Sciatic nerve (tissue), 2 donors: ENCODE measurements at regions not wholly inside any gene's neighbourhood (a gene's known extent, or its start where the extent isn't known, plus 50 kb on each side); places are given as distances from the start of the nearest gene placed in this dataset.

Source experiments
- ATAC-seq: fragments of 200-7000 bp; cut with Tn5 transposase; one replicate; pipeline ENCODE4 v1.9.1; 2020; ENCODE audit warnings: mild to moderate bottlenecking, moderate library complexity
- DNase-seq: peaks from one replicate; pipeline ENCODE4 v3.0.0-alpha.2; 2020; ENCODE audit warnings: low spot score
- intact Hi-C: fragments of 100-400 bp; cut with DNase I; formaldehyde crosslinking; loops from one replicate; pipeline ENCODE4 v1.14.2; 2022
- donor health status: DM: no; HTN: no; CAD: no.
- donor health status: DM: no; HTN: no; CAD: no.

DNA sequence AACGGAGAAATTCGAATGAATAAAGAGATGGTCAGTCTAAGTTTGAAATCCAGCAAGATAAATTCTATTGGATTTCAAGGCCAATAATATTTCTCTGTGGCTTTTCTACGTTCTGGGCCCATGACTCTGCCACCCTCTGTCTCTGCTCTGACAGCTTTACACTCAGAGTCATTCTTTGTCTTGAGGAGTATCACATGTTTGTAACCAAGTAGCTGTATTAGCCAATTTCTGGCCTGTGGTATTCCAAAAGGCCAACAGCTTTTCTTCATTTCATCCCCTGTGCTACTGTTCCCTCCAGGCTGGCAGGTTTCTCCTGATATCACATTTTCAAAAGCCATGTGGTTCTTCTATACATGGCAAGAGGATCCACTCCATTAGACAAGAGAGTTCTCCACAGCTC lies 324.1 kb upstream of the CNTN4 start:
- DNase-seq (no peak), ATAC-seq (peak; percentile 83)
- intact Hi-C loops = no loop called here

GRCh38 chr3:1775321-1775720 lies 323.3 kb upstream of the CNTN4 start:
- DNase-seq = no peak
- intact Hi-C loops = no loop called here
- ATAC-seq = no peak

DNA sequence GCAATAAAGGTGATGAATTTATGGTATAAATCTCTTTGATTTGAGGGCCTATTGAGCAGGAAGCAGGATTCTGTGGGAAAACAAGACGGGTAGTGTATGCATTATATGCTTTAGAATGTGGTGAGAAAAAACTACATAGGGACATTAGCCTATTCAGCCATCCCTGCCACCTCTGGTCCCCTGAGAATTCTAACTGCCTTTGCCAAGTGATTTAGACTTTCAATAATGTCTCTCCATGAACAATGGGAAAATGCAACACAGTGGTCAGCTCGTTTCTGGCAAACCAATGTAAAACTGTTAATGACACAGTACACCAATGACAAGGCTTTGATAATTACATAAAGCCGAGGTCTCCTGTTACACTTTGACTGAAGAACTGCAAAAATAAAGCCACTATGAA lies 314.7 kb upstream of the CNTN4 start:
- intact Hi-C loops = no loop called here

DNA sequence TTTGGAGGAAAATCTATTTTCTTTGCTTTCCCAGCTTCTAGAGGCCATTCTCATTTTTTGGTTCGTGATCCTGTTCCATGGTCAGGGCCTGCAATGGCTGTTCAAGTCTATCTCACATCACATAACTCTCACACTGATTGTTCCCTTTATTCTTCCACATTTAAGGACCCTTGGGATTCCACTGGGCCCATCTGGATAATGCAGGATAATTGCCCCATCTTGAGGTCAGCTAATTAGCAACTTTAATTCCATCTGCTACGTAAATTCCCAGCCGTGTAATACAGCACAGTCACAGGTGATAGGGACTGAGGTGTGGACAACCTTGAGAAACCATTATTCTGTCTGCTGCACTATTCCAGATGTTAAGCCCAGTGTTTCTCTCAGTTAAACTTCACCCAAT lies 311.6 kb upstream of the CNTN4 start:
- DNase-seq (no peak), ATAC-seq (no peak)
- intact Hi-C loops = no loop called here

More for the DNA sequence above, 314.7 kb upstream of the CNTN4 start:
- ATAC-seq (no peak), DNase-seq (no peak)

- DNase-seq = no peak
- ATAC-seq = no peak
- intact Hi-C loops = no loop called here
These were observed 306.2 kb upstream of the CNTN4 start for GRCh38 chr3:1792466-1792865.

DNA sequence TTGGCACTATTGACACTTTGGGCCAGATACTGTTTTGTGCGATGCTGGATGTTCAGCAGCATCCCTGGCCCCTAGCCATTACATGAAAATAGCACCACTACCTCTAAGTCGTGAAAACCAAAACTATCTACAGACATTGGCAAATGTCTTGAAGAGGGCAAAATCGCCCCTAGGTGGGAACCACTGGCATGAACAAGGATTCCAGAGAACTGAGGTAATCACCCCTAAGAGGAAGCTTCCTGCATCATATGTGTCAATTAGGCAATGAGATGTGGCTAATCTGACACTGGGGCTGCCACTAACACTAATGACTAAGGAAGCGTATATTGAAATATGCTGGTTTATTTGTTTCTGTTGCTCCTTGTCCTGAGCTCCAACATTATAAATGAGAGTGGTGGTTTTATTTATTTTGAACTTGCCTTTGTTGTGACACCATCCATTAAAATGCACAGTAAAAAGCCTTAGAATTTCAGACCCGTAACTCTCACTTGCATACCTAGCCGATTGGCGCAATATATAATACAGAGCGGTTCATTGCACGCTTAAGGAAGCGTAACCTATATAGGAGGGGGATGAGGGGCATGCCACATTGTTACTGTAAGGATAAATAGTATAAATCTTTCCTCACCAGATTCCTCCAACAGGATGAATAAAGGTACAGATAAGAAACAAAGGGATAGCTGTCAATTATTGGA lies 299.8 kb upstream of the CNTN4 start:
- DNase-seq = no peak
- no peak for ATAC-seq
- intact Hi-C loops = no loop called here

DNA sequence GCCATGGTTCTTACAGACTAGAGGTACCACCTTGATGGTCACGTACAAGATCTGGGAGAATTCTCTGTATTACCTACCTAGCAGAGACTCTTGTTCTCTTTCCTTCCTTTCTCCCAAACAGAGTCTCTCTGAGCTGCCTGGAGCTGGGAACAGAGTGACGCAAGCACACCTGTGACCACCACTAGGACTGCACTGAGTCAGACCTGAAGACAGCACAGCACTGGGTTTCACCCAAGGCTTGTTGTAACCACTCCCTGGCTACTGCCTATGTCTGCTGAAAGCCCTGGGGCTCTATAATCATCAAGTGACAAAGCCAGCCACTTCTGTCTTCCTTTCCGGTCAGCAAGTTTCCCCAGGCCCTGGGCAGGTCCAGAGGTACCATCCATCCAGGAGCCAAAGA lies 293.3 kb upstream of the CNTN4 start:
- ATAC-seq (no peak), DNase-seq (no peak)
- intact Hi-C loops = no loop called here

GRCh38 chr3:1808590-1808989 lies 290.1 kb upstream of the CNTN4 start:
- ATAC-seq (no peak), DNase-seq (no peak)
- intact Hi-C loops = no loop called here

DNA sequence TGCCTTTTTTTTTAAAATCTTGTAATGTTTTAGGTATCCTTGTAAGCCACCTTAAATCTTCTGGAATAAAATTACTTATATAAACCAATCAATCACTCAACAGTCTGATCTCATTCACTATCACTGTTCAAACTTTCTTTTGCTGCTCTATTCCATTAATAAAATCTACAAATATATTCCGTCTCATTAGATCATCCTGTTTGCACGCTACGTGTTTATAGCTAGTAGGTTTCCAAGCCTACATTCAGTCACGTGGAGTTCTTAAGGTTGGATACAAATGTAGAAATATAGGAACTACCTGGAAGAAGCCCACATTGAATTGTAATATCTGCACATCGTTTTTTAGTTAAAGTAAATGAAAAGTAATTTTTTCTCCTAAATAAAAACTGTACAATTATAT lies 274.8 kb upstream of the CNTN4 start:
- DNase-seq = no peak
- intact Hi-C loops = no loop called here

DNA sequence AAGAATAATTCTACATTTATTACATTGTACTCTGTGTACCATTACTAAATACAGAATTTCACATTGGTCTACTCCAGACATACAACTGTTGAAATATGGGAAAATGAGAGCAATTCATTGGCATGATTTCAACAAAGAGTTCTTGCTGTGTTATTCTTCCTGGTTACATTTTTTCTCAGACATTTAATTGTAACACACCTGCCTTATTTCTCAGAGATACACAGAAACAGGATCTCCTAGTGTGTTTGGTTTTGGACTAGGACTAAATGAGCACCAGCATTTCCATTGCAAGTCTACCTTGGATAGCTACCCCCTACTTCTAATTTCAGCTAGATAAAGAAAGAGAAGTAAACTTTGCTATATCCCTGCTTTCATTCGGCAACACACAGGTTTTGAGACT lies 274.3 kb upstream of the CNTN4 start:
- ATAC-seq (no peak), DNase-seq (no peak)
- intact Hi-C loops = no loop called here

More for the DNA sequence above, 274.8 kb upstream of the CNTN4 start:
- ATAC-seq = no peak

DNA sequence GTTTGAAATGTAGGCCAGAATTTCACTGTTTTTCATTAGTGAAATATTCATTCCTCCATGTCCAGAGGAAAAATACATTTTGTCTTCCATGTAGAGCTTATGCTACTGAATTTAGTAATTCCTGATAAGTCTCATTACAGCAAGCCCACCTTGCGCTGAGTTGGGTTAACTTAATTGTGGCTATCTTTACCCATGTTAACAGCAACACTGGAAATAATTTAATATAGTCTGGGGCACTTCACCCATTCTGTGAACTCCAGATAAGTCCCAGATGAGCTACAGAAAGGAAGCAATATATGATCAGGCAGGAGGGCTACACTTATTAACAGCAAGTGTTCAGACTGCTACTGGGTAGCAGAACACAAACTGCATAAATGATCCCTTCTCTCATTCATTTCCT lies 270.1 kb upstream of the CNTN4 start:
- intact Hi-C loops = no loop called here
- ATAC-seq = no peak
- no peak for DNase-seq

- intact Hi-C loops = no loop called here
These were observed 267.8 kb upstream of the CNTN4 start for GRCh38 chr3:1830851-1831250.

DNA sequence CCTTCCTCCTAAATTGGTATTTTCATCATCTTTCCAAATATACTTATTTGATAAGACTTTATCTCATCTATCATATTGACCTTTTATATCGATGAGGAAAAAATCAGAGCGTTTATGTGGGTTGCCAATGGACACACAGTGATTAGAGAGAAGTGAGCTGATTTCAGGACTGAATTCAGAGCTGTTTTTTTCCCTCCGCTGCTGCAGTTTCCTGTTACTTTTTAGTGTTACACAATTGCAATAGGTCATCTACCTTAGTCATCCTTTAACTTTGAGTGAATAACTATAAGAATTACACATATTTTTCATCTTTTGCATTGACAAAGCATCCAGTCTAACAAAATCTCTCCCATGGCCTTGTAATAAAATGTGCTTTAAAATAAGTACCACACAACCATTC lies 266.3 kb upstream of the CNTN4 start:
- ATAC-seq (no peak), DNase-seq (no peak)
- intact Hi-C loops = no loop called here

More at GRCh38 chr3:1830851-1831250, 267.8 kb upstream of the CNTN4 start:
- no peak for ATAC-seq
- DNase-seq = no peak

- intact Hi-C loops = no loop called here
- DNase-seq (no peak), ATAC-seq (no peak)
These were observed 255.6 kb upstream of the CNTN4 start for GRCh38 chr3:1843111-1843510.

GRCh38 chr3:1847571-1847970 lies 251.1 kb upstream of the CNTN4 start:
- intact Hi-C loops = no loop called here
- ATAC-seq (no peak), DNase-seq (no peak)

- intact Hi-C loops = no loop called here
- no peak for ATAC-seq
These were observed 249.7 kb upstream of the CNTN4 start for GRCh38 chr3:1848935-1849334.

GRCh38 chr3:1852950-1853349 lies 245.7 kb upstream of the CNTN4 start:
- no peak for ATAC-seq
- intact Hi-C loops = no loop called here
- DNase-seq = no peak

More at GRCh38 chr3:1848935-1849334, 249.7 kb upstream of the CNTN4 start:
- no peak for DNase-seq

DNA sequence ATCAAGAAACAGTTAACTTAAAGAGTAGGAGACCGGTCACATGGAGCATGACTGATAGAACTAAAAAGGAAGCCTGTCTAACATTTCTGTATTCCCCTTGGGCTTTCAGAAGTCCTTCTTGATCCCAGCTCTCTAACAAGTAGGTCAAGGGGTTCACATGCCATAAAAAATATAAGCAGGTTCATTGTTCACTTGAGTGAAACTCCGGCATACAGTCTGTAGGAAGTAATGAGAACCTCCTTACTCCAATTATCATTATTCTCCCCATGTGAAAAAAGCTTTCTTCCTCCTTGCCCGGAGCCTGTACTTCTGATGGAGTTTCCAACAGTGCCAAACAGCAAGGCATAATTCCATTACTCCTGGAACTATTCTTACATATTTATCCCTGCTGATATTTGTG lies 242.8 kb upstream of the CNTN4 start:
- ATAC-seq = no peak
- intact Hi-C loops = no loop called here
- no peak for DNase-seq

- ATAC-seq (no peak), DNase-seq (no peak)
- intact Hi-C loops = no loop called here
These were observed 227.9 kb upstream of the CNTN4 start for GRCh38 chr3:1870738-1871137.

- DNase-seq = no peak
- intact Hi-C loops = no loop called here
- ATAC-seq = no peak
These were observed 215.1 kb upstream of the CNTN4 start for GRCh38 chr3:1883534-1883933.

GRCh38 chr3:1892459-1892858 lies 206.2 kb upstream of the CNTN4 start:
- DNase-seq (no peak), ATAC-seq (no peak)
- intact Hi-C loops = no loop called here
